ENCODE measurements at regions not wholly inside any gene's neighbourhood (a gene's known extent, or its start where the extent isn't known, plus 50 kb on each side); places are given as distances from the start of the nearest gene placed in this dataset.

DNA sequence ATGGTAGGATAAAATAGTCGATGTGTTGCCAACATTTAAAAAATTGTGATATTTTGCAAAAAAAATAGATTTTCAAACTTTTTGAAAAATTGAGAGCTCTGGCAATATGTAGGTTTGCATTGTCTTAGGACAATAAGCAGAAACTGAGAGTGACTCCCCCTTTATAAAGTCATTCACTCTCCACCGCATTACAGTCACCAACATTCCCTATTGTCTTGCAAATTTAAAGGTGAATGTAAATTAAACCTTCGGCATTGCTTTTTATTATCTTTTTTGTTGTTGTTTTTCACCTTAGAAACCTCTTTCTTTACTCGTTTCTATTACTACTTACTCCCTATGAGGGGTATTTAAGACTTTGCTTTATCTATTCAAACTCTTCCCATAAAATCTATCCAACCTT, 944.2 kb downstream of the DTWD2 start:
- Histone ChIP-seq H2AFZ (ENCODE audit: low read length) (no peak overlapping the region), H3K4me1 (ENCODE audit: insufficient read depth, low read length) (no peaks in the 10 kb centered on the region), H3K79me1 (ENCODE audit: insufficient read depth, low read depth, low read length, poor library complexity, severe bottlenecking) (no peaks in the 10 kb centered on the region), H3K23me2 (ENCODE audit: insufficient read length, low read depth, low read length, poor library complexity, severe bottlenecking) (no peaks in the 10 kb centered on the region), H3K4me2 (ENCODE audit: insufficient read depth, insufficient read length, low read length) (no peak overlapping the region), H4K91ac (ENCODE audit: insufficient read length, low read depth, low read length) (no peak overlapping the region), H3K23ac (ENCODE audit: insufficient read length, low read depth, low read length) (no peak overlapping the region), H4K8ac (replicated peaks; ENCODE audit: insufficient read length, low read depth, low read length) (no peak overlapping the region), H3K56ac (ENCODE audit: insufficient read length, low read depth, low read length) (no peak overlapping the region), H4K5ac (ENCODE audit: insufficient read length, low read depth, low read length) (no peak overlapping the region), H2BK120ac (ENCODE audit: low read depth, low read length, poor library complexity, severe bottlenecking) (no peak overlapping the region), H2AK5ac (ENCODE audit: insufficient read length, low read length) (no peak overlapping the region), H2BK12ac (ENCODE audit: insufficient read length, low read depth, low read length) (no peak overlapping the region), H4K20me1 (ENCODE audit: control insufficient read depth, insufficient read depth, insufficient read length) (no peaks in the 10 kb centered on the region), H3K14ac (ENCODE audit: insufficient read depth, low read length) (no peak overlapping the region), H3T11ph (ENCODE audit: low read length) (peak overlapping the region; percentile 36), H3K9me3 (ENCODE audit: control insufficient read depth, low read depth, low read length) (no peaks in the 10 kb centered on the region), H3K27ac (ENCODE audit: insufficient read length, low read depth, low read length) (no peak overlapping the region), H3K79me2 (ENCODE audit: insufficient read depth, low read length) (no peaks in the 10 kb centered on the region), H2BK20ac (ENCODE audit: low read depth, low read length, poor library complexity, severe bottlenecking) (no peak overlapping the region), H3K18ac (ENCODE audit: insufficient read length, low read depth, low read length) (no peak overlapping the region), H2BK15ac (ENCODE audit: low read depth, low read length) (no peak overlapping the region), H3K9ac (ENCODE audit: extremely low read depth, insufficient read length, low read length) (no peak overlapping the region), H2BK5ac (ENCODE audit: insufficient read length, low read length) (no peak overlapping the region), H3K27me3 (ENCODE audit: insufficient read depth, low read length) (no peaks in the 10 kb centered on the region), H3K4ac (ENCODE audit: low read depth, low read length) (no peak overlapping the region)
- H3K27ac Mint-ChIP-seq, result peak overlapping the region in 1 of 3 experiments; percentile 59; a peak in 3 of 7 replicates
- no CpG with 5 or more reads among the region's 4 CpGs for WGBS (ENCODE audit: extremely low coverage, insufficient read length, low lambda C conversion rate)
- no peak overlapping the region for H3K4me3 Mint-ChIP-seq
- DNase-seq, result no peak
- no peaks in the 10 kb centered on the region for H3K27me3 Mint-ChIP-seq (ENCODE audit: low read depth)
- H3K4me1 Mint-ChIP-seq, result peaks cover 9 to 19% of the 10 kb centered on the region in 2 experiments
- no peaks in the 10 kb centered on the region; a peak in 1 of 7 replicates for H3K36me3 Mint-ChIP-seq (ENCODE audit: insufficient read depth in 1 of 3, low read depth in 3 of 3)
- H3K9me3 Mint-ChIP-seq, result no peaks in the 10 kb centered on the region
- TF ChIP-seq, protein P1, sequence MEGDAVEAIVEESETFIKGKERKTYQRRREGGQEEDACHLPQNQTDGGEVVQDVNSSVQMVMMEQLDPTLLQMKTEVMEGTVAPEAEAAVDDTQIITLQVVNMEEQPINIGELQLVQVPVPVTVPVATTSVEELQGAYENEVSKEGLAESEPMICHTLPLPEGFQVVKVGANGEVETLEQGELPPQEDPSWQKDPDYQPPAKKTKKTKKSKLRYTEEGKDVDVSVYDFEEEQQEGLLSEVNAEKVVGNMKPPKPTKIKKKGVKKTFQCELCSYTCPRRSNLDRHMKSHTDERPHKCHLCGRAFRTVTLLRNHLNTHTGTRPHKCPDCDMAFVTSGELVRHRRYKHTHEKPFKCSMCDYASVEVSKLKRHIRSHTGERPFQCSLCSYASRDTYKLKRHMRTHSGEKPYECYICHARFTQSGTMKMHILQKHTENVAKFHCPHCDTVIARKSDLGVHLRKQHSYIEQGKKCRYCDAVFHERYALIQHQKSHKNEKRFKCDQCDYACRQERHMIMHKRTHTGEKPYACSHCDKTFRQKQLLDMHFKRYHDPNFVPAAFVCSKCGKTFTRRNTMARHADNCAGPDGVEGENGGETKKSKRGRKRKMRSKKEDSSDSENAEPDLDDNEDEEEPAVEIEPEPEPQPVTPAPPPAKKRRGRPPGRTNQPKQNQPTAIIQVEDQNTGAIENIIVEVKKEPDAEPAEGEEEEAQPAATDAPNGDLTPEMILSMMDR (conservative IDR thresholded peaks at IDR 0.05), result no peak
